ENCODE measurements at regions not wholly inside any gene's neighbourhood (a gene's known extent, or its start where the extent isn't known, plus 50 kb on each side); places are given as distances from the start of the nearest gene placed in this dataset.

DNA sequence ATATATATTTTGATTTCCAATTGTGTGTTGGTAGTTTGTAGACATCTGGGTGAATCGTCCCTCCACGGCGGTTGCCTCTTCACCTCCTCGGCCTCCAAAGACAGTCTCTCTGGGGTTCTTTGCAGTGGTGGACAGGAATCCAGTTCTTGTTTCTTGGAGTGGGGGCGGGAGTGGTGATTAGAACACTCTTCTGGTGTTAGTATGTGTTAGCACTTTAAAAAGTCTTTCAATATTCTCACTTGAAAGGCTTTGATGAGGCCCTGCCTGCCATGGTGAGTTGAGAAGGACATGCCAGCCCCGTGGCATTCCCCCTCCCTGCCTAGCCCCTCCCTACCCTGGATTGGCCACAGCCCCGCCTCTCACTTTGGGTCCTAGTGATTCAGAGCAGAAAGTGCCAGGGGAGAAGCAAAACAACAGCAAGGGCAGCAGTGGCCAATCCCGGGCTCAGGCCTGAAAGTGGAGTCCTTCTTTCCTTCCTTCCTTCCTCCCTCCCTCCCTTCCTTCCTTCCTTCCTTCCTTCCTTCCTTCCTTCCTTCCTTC lies 316.8 kb upstream of the HS6ST1 start:
- Histone ChIP-seq H3K4me3 (ENCODE audit: insufficient read depth, low read length) (no peak overlapping the region), H2AFZ (ENCODE audit: low read length) (no peak overlapping the region), H3K27ac (ENCODE audit: low read depth, low read length) (no peak overlapping the region), H4K20me1 (ENCODE audit: insufficient read depth, low read length) (no peaks in the 10 kb centered on the region), H3K27me3 (ENCODE audit: insufficient read depth, low read length) (peaks cover 4% of the 10 kb centered on the region), H3K36me3 (ENCODE audit: insufficient read depth, low read length) (no peaks in the 10 kb centered on the region), H3K4me2 (ENCODE audit: insufficient read depth, low read length) (no peak overlapping the region), H3K4me1 (ENCODE audit: insufficient read depth, low read length) (peaks cover 16% of the 10 kb centered on the region), H3K79me2 (ENCODE audit: insufficient read depth, low read length) (no peaks in the 10 kb centered on the region), H3K9me3 (ENCODE audit: low read depth, low read length) (no peaks in the 10 kb centered on the region)
- TF ChIP-seq, protein P1, sequence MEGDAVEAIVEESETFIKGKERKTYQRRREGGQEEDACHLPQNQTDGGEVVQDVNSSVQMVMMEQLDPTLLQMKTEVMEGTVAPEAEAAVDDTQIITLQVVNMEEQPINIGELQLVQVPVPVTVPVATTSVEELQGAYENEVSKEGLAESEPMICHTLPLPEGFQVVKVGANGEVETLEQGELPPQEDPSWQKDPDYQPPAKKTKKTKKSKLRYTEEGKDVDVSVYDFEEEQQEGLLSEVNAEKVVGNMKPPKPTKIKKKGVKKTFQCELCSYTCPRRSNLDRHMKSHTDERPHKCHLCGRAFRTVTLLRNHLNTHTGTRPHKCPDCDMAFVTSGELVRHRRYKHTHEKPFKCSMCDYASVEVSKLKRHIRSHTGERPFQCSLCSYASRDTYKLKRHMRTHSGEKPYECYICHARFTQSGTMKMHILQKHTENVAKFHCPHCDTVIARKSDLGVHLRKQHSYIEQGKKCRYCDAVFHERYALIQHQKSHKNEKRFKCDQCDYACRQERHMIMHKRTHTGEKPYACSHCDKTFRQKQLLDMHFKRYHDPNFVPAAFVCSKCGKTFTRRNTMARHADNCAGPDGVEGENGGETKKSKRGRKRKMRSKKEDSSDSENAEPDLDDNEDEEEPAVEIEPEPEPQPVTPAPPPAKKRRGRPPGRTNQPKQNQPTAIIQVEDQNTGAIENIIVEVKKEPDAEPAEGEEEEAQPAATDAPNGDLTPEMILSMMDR (IDR thresholded peaks at IDR 0.05; ENCODE audit: extremely low read depth, low read depth, low read length): no peak
- DNase-seq (ENCODE audit: insufficient read length, low spot score, missing footprints): no peak

DNA sequence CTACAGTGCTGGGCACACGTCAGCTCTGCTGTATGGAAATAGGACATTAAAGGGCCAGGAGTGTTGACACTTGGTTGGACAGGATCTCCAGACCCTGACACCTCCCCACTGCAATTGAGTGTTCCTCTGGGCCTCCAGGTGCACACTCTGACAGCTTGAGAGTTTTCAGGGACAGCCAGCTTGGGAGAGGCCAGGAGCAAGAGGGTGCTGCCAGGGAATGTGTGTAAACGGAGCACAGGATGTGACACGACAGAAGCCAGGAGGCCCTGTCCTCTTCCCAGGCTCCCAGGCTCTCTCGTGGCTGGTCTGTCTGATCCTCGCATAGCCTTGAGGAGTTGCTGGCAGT lies 318.1 kb upstream of the HS6ST1 start:
- H3K27me3 ChIP-seq (ENCODE audit: insufficient read depth, low read length): peaks cover 3% of the 10 kb centered on the region
- no peak for DNase-seq (ENCODE audit: insufficient read length, low spot score, missing footprints)
- no peak overlapping the region for H3K4me3 ChIP-seq (ENCODE audit: insufficient read depth, low read length)
- no peaks in the 10 kb centered on the region for H3K9me3 ChIP-seq (ENCODE audit: low read depth, low read length)
- H3K79me2 ChIP-seq (ENCODE audit: insufficient read depth, low read length): no peaks in the 10 kb centered on the region
- no peak overlapping the region for H3K4me2 ChIP-seq (ENCODE audit: insufficient read depth, low read length)
- H2AFZ ChIP-seq (ENCODE audit: low read length): no peak overlapping the region
- TF ChIP-seq, protein P1 (IDR thresholded peaks at IDR 0.05; ENCODE audit: extremely low read depth, low read depth, low read length): no peak
- no peaks in the 10 kb centered on the region for H3K36me3 ChIP-seq (ENCODE audit: insufficient read depth, low read length)
- H3K4me1 ChIP-seq (ENCODE audit: insufficient read depth, low read length): peaks cover 16% of the 10 kb centered on the region
- H4K20me1 ChIP-seq (ENCODE audit: insufficient read depth, low read length): no peaks in the 10 kb centered on the region
- H3K27ac ChIP-seq (ENCODE audit: low read depth, low read length): no peak overlapping the region

GRCh38 chr2:128637481-128638155 lies 318.9 kb upstream of the HS6ST1 start:
- DNase-seq (ENCODE audit: insufficient read length, low spot score, missing footprints): no peak
- no peak overlapping the region for H3K27ac ChIP-seq (ENCODE audit: low read depth, low read length)
- no peaks in the 10 kb centered on the region for H3K79me2 ChIP-seq (ENCODE audit: insufficient read depth, low read length)
- no peak overlapping the region for H3K4me2 ChIP-seq (ENCODE audit: insufficient read depth, low read length)
- no peaks in the 10 kb centered on the region for H3K9me3 ChIP-seq (ENCODE audit: low read depth, low read length)
- no peaks in the 10 kb centered on the region for H4K20me1 ChIP-seq (ENCODE audit: insufficient read depth, low read length)
- H3K4me3 ChIP-seq (ENCODE audit: insufficient read depth, low read length): no peak overlapping the region
- no peaks in the 10 kb centered on the region for H3K27me3 ChIP-seq (ENCODE audit: insufficient read depth, low read length)
- no peak overlapping the region for H2AFZ ChIP-seq (ENCODE audit: low read length)
- peaks cover 16% of the 10 kb centered on the region for H3K4me1 ChIP-seq (ENCODE audit: insufficient read depth, low read length)
- TF ChIP-seq, protein P1 (IDR thresholded peaks at IDR 0.05; ENCODE audit: extremely low read depth, low read depth, low read length): no peak
- H3K36me3 ChIP-seq (ENCODE audit: insufficient read depth, low read length): no peaks in the 10 kb centered on the region

DNA sequence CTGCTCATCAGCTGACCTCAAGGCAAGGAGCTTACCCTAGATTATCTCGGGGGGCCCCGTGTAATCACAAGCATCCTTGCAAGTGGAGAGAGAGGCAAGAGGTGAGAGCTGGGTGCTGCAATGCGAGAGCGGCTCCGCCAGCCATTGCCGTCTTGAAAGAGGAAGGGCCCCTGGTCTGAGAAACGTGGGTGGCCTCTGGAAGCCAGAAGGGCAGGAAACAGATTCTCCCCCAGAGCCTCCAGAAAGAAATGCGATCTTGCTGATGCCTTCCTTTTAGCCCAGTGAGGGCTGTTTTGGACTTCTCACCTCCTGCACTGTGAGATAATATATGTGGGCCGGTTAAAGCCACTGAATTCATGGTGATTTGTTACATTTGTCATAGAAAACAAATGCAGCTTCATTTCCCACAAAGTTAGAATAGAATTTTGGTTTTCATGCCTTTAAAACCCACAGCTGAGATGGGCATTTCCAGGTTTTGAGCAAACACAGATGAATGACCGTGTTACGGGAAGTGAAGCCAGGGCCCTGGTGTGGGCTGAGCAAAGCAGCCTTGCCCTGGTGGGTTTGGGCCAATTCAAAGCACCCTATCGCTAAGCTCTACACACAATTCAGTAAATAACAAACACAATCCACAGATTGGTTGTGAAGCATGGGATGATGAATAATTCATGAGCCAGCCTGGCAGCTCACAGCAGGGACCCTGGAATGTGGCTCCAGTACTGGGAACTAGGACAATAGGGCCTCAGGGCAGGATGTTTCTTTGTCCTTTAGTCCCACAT lies 319.9 kb upstream of the HS6ST1 start:
- H3K36me3 ChIP-seq (ENCODE audit: insufficient read depth, low read length): no peaks in the 10 kb centered on the region
- no peak overlapping the region for H3K4me3 ChIP-seq (ENCODE audit: insufficient read depth, low read length)
- H2AFZ ChIP-seq (ENCODE audit: low read length): no peak overlapping the region
- TF ChIP-seq, protein P1 (IDR thresholded peaks at IDR 0.05; ENCODE audit: extremely low read depth, low read depth, low read length): no peak
- H3K79me2 ChIP-seq (ENCODE audit: insufficient read depth, low read length): no peaks in the 10 kb centered on the region
- no peaks in the 10 kb centered on the region for H3K27me3 ChIP-seq (ENCODE audit: insufficient read depth, low read length)
- no peaks in the 10 kb centered on the region for H3K9me3 ChIP-seq (ENCODE audit: low read depth, low read length)
- H4K20me1 ChIP-seq (ENCODE audit: insufficient read depth, low read length): no peaks in the 10 kb centered on the region
- no peak overlapping the region for H3K4me2 ChIP-seq (ENCODE audit: insufficient read depth, low read length)
- no peak for DNase-seq (ENCODE audit: insufficient read length, low spot score, missing footprints)
- H3K27ac ChIP-seq (ENCODE audit: low read depth, low read length): no peak overlapping the region
- peaks cover 14% of the 10 kb centered on the region for H3K4me1 ChIP-seq (ENCODE audit: insufficient read depth, low read length)
